GM03348 (cell line): ENCODE measurements at regions not wholly inside any gene's neighbourhood (a gene's known extent, or its start where the extent isn't known, plus 50 kb on each side); places are given as distances from the start of the nearest gene placed in this dataset.

Experiments used
- DNase-seq: peaks from one replicate; pipeline ENCODE4 v3.0.0; 2012; ENCODE audit warnings: low spot score

DNA sequence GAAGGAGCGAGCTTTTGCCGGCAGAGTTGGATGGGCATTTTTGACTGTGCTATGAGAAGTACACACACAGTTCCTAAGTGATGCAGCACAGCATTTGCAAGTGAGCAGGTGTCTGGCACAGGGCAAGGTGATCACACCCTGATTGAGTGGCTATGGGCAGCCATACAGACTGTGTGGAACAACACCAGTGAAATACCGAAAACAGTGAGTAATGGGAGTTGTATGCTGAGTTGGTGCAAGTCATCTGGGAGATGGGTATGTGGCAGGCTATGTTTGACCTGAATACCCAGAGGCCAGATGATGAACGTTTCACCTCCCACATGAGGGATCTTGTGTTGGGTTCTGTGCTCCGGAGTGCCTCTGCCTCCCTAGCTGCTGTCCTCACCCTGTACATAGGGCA is 53.5 kb upstream of the TIPARP start:
- no peak for DNase-seq

DNA sequence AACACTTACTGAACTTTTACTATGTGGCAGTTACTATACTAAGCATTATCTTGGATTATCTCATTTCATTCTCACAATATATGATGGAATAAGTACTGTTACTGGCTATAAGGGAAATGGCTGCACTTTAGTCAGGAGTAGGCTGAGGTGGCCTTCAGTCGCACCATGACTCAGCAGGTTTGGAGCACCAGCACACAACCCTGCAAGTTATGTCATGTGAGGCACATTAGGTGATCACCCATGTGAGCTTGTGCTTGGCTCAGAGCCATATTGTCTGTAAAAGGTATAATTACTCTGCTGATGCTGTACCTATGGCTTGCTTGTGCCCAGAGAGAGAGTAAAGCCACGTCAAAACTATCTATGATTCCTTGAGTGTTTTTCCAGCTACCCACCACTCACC is 54.1 kb upstream of the TIPARP start:
- no peak for DNase-seq

DNA sequence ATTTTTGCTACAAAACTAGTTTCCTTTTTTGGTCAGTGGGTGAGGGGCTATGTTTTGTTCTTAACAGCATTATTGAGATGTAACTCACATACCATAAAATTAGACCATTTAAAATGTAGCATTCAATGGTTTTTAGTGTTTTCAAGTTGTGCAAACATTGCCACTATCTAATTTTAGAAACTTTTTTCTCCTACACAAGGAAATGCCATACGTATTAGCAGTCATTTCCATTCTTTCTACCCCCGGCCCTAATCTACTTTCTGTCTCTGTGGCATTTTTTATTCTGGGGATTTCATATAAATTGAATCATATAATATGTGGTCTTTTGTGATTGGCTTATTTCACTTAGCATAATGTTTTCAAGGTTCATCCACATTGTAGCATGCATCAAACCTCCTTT is 55.0 kb upstream of the TIPARP start:
- peak; percentile 21 for DNase-seq

DNA sequence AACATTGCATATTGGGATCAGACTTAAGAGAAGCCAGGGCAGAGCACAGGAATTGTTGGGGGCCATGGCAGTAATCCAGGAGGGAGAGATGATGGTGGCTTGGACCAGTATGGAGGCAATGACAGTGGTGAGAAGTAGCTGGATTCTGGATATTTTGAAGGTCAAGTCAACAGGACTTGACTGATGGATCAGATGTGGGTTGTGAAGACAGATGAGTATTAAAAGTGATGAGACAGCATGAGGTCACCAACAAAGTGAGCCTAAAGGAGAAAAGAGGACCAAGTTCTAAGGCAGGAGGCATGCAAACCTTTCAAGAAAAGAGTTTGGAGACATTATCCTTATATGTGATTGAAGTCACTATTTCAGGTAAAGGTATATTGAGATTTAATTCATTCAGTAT is 56.6 kb upstream of the TIPARP start:
- DNase-seq = no peak

DNA sequence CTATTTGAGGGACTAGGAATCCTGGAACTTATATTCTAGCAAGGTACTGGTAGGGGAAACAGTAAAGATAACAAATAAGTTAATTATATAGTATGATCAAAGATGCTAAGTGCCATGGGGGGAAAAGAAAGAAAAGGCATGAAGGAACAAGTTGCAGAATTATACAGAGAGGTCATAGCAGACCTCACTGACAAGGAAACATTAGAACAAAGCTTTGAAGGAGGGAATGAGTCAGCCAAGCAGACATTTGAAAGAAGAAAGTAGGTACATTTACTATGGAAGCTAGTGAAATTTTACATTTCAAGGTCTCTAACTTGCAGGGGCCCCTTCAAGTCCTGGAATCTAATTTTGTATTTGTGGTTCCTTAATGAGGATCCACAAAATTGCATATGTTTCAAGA is 57.2 kb upstream of the TIPARP start:
- DNase-seq = no peak

DNA sequence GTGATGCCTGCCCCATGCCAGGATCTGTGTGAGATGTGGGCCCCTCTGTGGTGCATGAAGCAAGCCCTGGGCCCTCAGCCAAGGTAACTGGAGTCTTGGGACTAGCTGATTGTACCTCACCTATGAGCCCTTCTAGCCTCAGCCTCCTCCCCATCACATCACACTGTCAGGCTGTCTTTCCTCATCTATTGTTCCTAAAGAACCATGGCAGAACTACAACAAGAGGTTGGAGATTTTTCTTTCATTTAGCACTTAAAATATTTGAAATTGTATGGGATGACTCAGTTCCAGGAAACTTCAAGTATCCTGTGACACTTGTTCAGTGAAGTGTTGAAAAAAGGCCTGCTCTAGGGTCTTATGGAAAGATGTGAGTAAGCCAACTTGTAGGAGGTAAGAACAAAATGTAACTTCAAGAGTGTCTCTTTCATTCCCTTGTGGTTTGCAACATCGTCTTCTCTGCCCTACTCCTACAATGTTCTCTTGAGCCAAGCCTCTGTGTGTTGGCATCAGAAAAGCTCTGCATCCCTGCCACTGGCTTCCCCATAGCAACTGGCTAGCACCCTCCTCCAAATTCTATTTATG is 58.7 kb upstream of the TIPARP start:
- peak; percentile 59 for DNase-seq

DNA sequence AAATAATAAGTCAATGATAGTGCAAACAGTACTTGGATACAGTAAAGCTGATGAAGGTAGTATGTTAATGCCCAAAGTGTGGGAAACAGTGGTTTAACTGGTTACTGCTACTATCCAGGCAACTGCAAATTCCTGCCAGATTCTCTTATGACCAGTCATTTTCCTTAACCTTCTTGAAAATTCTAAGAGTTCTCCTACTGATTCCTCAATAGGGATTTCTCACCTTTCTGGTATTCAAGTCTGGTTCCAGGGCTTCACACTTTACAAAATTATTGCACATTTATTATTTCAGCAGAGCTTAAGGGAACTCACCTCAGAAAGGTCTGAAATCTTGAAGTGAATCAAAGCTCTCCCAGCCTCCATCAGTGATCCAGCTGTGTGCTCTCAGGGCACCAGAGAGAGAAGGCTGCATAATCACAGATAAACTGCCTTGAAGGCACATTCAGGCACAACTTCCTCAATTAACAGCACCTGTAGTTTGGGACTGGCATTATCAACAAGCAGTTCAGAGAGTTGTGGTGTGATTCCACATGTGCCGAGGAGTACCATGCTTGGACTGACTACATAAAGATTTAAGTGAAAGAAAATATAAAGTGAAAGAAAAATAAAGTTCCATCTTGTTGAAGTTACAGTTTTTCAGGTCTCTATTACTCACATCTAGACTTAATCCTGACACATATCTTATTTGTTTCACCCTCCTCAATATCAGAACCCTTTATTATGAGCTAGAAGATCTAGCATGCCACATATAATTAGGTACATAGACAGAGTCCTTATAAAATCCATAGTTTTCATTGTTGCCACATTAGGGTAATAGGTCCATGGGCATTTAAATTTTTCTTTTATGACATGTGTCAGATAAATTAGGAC is 59.5 kb upstream of the TIPARP start:
- peak; percentile 32 for DNase-seq

DNA sequence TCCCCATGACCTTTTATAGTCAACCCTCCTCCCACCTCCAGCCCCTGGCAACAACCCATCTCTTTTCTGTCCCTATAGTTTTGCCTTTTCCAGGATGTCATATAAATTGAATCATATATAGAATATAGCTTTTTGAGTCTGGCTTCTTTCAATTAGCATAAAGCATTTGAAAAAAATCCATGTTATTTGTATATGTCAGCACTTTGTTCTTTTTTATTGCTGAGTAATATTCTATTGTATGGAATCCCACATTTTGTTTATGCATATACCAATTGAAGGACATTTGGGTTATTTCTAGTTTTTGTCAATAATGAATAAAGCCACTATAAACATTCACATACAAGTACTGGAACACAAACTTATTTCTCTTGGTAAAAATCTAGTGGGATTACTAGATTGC is 58.0 kb upstream of the SSR3 start:
- DNase-seq = no peak

DNA sequence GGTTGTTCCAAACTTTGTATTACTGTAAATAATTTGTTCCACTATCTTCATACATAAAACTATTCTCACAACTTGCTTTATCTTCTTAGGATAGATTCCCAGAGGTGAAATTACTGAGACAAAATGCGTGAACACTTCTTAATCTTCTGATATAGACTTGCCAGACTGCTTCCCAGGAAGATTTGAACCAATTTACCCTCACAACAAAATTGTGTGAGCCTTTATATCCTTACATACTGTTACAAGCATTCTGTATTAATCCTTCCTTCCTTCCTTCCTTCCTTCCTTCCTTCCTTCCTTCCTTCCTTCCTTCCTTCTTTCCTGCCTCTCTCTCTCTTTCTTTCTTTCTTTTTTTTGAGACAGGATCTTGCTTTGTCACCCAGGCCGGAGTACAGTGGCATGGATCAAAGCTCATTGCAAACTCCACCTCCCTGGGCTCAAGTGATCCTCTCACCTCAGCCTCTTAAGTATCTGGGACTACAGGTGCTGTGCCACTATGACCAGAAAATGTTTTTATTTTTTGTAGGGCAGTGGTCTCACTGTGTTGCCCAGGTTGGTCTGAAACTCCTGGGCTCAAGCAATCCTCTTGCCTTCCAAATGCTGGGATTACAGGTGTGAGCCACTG is 57.1 kb upstream of the SSR3 start:
- no peak for DNase-seq

DNA sequence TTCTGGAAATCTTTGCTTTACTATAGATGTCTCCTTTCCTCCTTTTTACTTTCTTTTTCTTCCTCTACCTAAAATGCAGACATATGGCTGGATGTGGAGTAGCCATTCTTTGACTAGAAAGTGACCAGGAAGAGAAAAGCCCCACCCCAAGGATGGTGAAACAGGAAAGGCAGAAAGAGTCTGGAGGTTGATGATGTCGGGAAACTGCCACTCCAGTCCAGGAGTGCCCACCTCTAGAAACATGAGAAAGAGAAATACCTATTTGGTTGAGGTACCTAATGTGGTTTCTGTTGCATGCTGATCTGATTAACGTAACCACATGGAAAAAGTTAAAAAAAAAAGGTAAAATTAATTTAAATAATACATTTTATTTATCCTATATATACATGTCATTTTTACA is 55.2 kb upstream of the SSR3 start:
- DNase-seq = no peak

DNA sequence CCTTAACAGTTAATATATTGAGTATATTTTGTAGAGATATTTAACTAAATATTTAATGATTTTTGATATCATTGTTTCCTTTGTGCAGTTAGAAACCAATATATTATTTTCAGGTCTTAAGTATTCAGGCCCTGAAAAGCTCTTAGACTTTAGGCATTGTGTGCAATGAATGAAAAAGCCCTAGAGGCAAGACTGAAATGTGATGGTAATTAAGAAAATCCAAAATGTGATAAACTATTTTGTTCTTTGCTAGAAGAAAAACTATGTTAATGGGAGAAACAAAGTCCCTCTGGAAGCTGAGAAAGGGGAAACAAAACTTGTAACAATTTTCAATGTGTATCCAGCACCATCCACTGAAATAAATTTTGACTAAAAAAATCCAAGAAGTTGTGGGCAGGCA is 54.6 kb upstream of the SSR3 start:
- no peak for DNase-seq

DNA sequence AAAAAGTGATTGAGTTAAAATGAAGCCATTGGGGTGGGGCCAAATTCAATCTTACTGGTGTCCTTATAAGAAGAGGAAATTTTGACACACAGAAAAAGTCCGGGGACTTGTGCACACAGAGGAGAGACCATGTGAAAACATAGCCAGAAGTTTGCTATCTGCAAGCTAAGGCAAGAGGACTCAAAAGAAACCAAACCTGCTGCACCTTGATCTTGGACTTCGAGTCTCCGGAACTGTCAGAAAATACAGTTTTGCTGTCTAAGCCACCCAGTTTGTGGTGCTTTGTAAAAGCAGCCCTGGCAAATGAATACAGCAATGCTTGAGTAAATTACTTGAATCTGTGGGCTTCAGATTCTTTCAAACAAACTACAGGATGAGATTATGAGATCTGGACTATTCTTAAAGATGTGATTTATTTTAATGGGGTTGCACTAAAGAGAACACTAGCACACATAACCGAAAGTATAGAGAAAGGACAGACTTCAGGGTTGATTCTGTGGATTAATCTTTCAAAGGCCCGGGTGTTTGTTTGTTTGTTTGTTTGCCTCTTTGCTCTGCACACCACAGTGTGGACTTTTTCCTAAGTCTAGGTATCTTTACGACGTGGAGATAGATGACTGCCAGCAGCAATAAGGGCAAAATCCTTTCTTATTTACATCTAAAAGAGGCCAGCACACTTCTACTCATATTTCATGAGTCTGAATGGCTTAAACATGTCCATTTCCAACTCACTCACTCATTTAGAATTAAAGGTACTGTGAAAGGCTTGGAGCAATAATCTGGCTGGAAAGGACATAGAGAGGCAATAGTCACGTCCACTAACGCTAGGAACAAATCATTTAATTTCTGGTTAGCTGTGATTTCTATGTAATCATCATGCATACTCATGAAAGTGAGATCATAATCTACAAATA is 53.9 kb upstream of the SSR3 start:
- DNase-seq = no peak

DNA sequence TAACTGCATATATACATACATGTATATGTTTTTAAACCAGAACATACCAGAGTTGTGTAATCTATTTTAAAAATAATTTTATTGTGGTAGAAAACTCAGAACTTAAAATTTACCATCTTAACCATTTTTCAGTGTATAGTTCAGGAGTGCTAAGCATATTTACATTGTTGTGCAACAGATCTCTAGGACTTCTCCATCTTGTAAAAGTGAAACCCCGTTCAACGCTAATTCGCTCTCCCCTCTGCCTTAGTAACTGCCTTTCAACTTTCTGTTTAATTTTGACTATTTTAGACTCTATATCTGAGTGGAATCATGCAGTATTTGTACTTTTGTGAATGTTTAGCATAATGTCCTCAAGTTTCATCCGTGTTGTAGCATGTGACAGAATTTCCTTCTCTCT is 51.8 kb upstream of the SSR3 start:
- DNase-seq = no peak

DNA sequence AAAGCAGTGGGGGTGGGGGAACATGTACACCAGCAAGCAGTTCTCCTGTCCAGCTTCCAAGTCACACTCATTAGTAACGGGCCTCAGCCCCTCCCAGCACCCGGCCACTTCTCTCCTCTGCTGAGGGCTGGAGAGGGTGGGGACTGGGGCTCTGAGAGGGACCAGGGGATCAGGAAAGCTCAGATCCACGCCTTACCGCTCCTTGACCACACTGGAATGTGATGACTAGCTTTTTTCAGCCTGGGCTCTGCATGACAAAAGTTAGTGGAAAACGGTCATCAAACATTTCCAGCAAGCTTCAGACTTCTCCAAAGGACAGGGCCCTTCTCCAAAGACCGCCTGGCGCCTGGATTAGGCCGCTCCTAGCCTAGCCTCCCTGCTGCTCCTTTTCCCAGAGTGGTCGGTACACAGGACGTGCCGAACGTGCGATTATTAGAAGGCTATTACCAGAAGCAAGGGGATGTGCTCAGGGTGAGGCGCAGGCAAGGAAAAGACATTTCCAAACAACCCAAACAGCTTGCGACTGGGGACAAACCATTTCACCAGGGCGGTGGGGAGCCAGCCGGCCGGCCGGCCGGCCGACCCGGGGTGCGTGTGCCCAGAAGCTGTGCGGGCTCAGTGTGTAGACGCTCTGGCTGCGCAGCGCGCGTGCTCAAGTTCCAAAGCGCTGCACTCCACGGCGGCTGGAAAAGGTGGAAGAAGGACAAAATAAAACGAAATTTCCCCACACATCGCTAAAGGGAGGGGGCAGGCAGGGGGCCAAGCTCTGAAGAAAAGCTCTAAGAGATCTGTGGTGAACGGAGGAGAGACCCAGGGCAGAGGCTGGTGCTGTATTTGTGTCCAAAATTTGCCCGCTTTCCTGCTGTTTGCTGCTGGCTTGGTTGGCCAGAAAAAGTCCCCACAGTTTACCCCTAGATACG is 51.0 kb upstream of the SSR3 start:
- peak; percentile 87 for DNase-seq

DNA sequence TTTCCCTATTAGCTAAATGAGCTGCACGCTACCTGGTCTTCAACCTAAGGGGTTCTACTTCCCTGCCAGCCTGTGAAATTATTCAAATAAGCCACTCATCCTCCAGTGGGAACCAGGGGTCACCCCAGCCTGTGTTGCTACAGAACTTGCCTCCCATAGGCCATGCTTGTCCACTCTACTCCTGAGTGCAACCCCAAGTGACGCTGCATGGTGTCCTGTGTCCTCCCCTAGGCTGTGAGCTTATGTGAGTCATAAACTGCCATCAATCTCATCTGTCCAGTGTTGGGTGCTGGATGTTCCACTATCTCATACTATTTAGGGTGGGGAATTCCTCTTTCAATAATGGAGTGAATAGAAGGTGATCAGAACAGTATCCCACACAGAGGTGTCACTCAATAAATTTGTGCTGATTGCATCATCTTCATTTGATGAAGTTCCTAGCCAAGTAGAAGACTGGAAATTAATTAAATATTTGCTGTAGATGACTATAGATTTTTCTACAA is 49.8 kb upstream of the SSR3 start:
- DNase-seq = no peak
